Activated naive CD8-positive, alpha-beta T cell treated with anti-CD3 and anti-CD28 coated beads, Interleukin-2, amount 50 U/mL, for 24 hours (primary cell): ENCODE measurements at regions not wholly inside any gene's neighbourhood (a gene's known extent, or its start where the extent isn't known, plus 50 kb on each side); places are given as distances from the start of the nearest gene placed in this dataset.
"Not testable (repeated sequence)": the region's sequence is repeated elsewhere in the genome, so short reads cannot be mapped to it uniquely, and the experiment has no call there.

ENCODE experiments used
- ATAC-seq: fragments of 150-1000 bp; cut with Tn5 transposase; one replicate; pipeline ENCODE4 v1.10.0; 2021
- DNase-seq: peaks from one replicate; pipeline ENCODE4 v3.0.0; 2021
- H3K27ac Mint-ChIP-seq: one replicate; pipeline ENCODE4 v1.8.0; 2021; ENCODE audit warnings: mild to moderate bottlenecking, mixed read lengths
- H3K27me3 Mint-ChIP-seq: one replicate; pipeline ENCODE4 v1.8.0; 2021; ENCODE audit warnings: mixed read lengths
- H3K36me3 Mint-ChIP-seq: one replicate; pipeline ENCODE4 v1.8.0; 2021; ENCODE audit warnings: low read depth, mixed read lengths
- H3K4me1 Mint-ChIP-seq: one replicate; pipeline ENCODE4 v1.8.0; 2021; ENCODE audit warnings: mixed read lengths
- H3K4me3 Mint-ChIP-seq: one replicate; pipeline ENCODE4 v1.8.0; 2021; ENCODE audit warnings: mild to moderate bottlenecking, moderate library complexity, mixed read lengths
- H3K9me3 Mint-ChIP-seq: one replicate; pipeline ENCODE4 v1.8.0; 2021; ENCODE audit warnings: mixed read lengths

GRCh38 chr6:109875973-109876372, 102.1 kb upstream of the GPR6 start:
- no peaks in the 10 kb centered on the region for H3K9me3 Mint-ChIP-seq
- ATAC-seq (no peak), DNase-seq (no peak)
- H3K4me1 Mint-ChIP-seq = peaks cover 3% of the 10 kb centered on the region
- no peaks in the 10 kb centered on the region for H3K36me3 Mint-ChIP-seq
- no peaks in the 10 kb centered on the region for H3K27me3 Mint-ChIP-seq
- H3K27ac Mint-ChIP-seq = no peak overlapping the region
- no peak overlapping the region for H3K4me3 Mint-ChIP-seq

- no peaks in the 10 kb centered on the region for H3K36me3 Mint-ChIP-seq
- peaks cover 3% of the 10 kb centered on the region for H3K4me1 Mint-ChIP-seq
- ATAC-seq (no peak), DNase-seq (no peak)
- peaks cover 5% of the 10 kb centered on the region for H3K9me3 Mint-ChIP-seq
- H3K4me3 Mint-ChIP-seq = no peak overlapping the region
- no peak overlapping the region for H3K27ac Mint-ChIP-seq
- H3K27me3 Mint-ChIP-seq = no peaks in the 10 kb centered on the region
Measured at GRCh38 chr6:109877028-109878004, 100.8 kb upstream of the GPR6 start.

- not testable (repeated sequence) for H3K4me1 Mint-ChIP-seq, H3K36me3 Mint-ChIP-seq, DNase-seq, H3K27ac Mint-ChIP-seq, H3K9me3 Mint-ChIP-seq, ATAC-seq, H3K4me3 Mint-ChIP-seq, H3K27me3 Mint-ChIP-seq
Measured at GRCh38 chr6:109878005-109878690, 100.0 kb upstream of the GPR6 start.

GRCh38 chr6:109879081-109879480, 99.0 kb upstream of the GPR6 start:
- not testable (repeated sequence) for H3K27me3 Mint-ChIP-seq, H3K27ac Mint-ChIP-seq, ATAC-seq, DNase-seq, H3K4me3 Mint-ChIP-seq, H3K4me1 Mint-ChIP-seq, H3K9me3 Mint-ChIP-seq, H3K36me3 Mint-ChIP-seq

GRCh38 chr6:109879521-109879920, 98.6 kb upstream of the GPR6 start:
- H3K4me1 Mint-ChIP-seq = no peaks in the 10 kb centered on the region
- no peak overlapping the region for H3K4me3 Mint-ChIP-seq
- H3K36me3 Mint-ChIP-seq = no peaks in the 10 kb centered on the region
- peaks cover 5% of the 10 kb centered on the region for H3K9me3 Mint-ChIP-seq
- ATAC-seq (no peak), DNase-seq (no peak)
- no peaks in the 10 kb centered on the region for H3K27me3 Mint-ChIP-seq
- no peak overlapping the region for H3K27ac Mint-ChIP-seq

- not testable (repeated sequence) for H3K27ac Mint-ChIP-seq, H3K36me3 Mint-ChIP-seq, H3K9me3 Mint-ChIP-seq, H3K4me1 Mint-ChIP-seq, H3K4me3 Mint-ChIP-seq, ATAC-seq, DNase-seq, H3K27me3 Mint-ChIP-seq
Measured at GRCh38 chr6:109881069-109881468, 97.0 kb upstream of the GPR6 start.

GRCh38 chr6:109881953-109882490, 96.1 kb upstream of the GPR6 start:
- not testable (repeated sequence) for H3K27me3 Mint-ChIP-seq, H3K9me3 Mint-ChIP-seq, ATAC-seq, H3K27ac Mint-ChIP-seq, H3K4me1 Mint-ChIP-seq, H3K4me3 Mint-ChIP-seq, DNase-seq, H3K36me3 Mint-ChIP-seq

GRCh38 chr6:109891924-109892323, 86.2 kb upstream of the GPR6 start:
- ATAC-seq (no peak), DNase-seq (no peak)
- Mint-ChIP-seq H3K9me3 (no peaks in the 10 kb centered on the region), H3K36me3 (no peaks in the 10 kb centered on the region), H3K27ac (no peak overlapping the region), H3K4me3 (no peak overlapping the region), H3K27me3 (no peaks in the 10 kb centered on the region), H3K4me1 (peaks cover 12% of the 10 kb centered on the region)

GRCh38 chr6:109892451-109893435, 85.4 kb upstream of the GPR6 start:
- peaks cover 2% of the 10 kb centered on the region for H3K27me3 Mint-ChIP-seq
- no peak overlapping the region for H3K27ac Mint-ChIP-seq
- peaks cover 12% of the 10 kb centered on the region for H3K4me1 Mint-ChIP-seq
- H3K4me3 Mint-ChIP-seq = no peak overlapping the region
- DNase-seq = no peak
- no peak for ATAC-seq
- no peaks in the 10 kb centered on the region for H3K9me3 Mint-ChIP-seq
- no peaks in the 10 kb centered on the region for H3K36me3 Mint-ChIP-seq

GRCh38 chr6:109893606-109894005, 84.5 kb upstream of the GPR6 start:
- peaks cover 12% of the 10 kb centered on the region for H3K4me1 Mint-ChIP-seq
- no peaks in the 10 kb centered on the region for H3K9me3 Mint-ChIP-seq
- no peak for ATAC-seq
- H3K4me3 Mint-ChIP-seq = no peak overlapping the region
- H3K27me3 Mint-ChIP-seq = peaks cover 2% of the 10 kb centered on the region
- no peaks in the 10 kb centered on the region for H3K36me3 Mint-ChIP-seq
- peak overlapping the region; percentile 21 for H3K27ac Mint-ChIP-seq
- no peak for DNase-seq

- no peak overlapping the region for H3K4me3 Mint-ChIP-seq
- peaks cover 2% of the 10 kb centered on the region for H3K27me3 Mint-ChIP-seq
- H3K36me3 Mint-ChIP-seq = no peaks in the 10 kb centered on the region
- ATAC-seq = no peak
- no peak for DNase-seq
- H3K9me3 Mint-ChIP-seq = no peaks in the 10 kb centered on the region
- peak overlapping the region; percentile 21 for H3K27ac Mint-ChIP-seq
- H3K4me1 Mint-ChIP-seq = peaks cover 12% of the 10 kb centered on the region
Measured at GRCh38 chr6:109894181-109894580, 83.9 kb upstream of the GPR6 start.

- no peak for ATAC-seq
- H3K27me3 Mint-ChIP-seq = peaks cover 2% of the 10 kb centered on the region
- peaks cover 12% of the 10 kb centered on the region for H3K4me1 Mint-ChIP-seq
- no peak overlapping the region for H3K4me3 Mint-ChIP-seq
- H3K27ac Mint-ChIP-seq = no peak overlapping the region
- H3K36me3 Mint-ChIP-seq = no peaks in the 10 kb centered on the region
- H3K9me3 Mint-ChIP-seq = no peaks in the 10 kb centered on the region
- DNase-seq = no peak
Measured at GRCh38 chr6:109896341-109896740, 81.8 kb upstream of the GPR6 start.

- H3K27me3 Mint-ChIP-seq = peaks cover 2% of the 10 kb centered on the region
- H3K4me1 Mint-ChIP-seq = peaks cover 10% of the 10 kb centered on the region
- H3K4me3 Mint-ChIP-seq = no peak overlapping the region
- H3K36me3 Mint-ChIP-seq = no peaks in the 10 kb centered on the region
- no peaks in the 10 kb centered on the region for H3K9me3 Mint-ChIP-seq
- DNase-seq (no peak), ATAC-seq (no peak)
- no peak overlapping the region for H3K27ac Mint-ChIP-seq
Measured at GRCh38 chr6:109897025-109897424, 81.1 kb upstream of the GPR6 start.

GRCh38 chr6:109897561-109898080, 80.5 kb upstream of the GPR6 start:
- Mint-ChIP-seq H3K4me1 (peaks cover 9% of the 10 kb centered on the region), H3K27me3 (peaks cover 2% of the 10 kb centered on the region), H3K9me3 (no peaks in the 10 kb centered on the region), H3K4me3 (no peak overlapping the region), H3K27ac (no peak overlapping the region), H3K36me3 (no peaks in the 10 kb centered on the region)
- no peak for ATAC-seq
- DNase-seq = no peak
